ENCODE measurements at regions not wholly inside any gene's neighbourhood (a gene's known extent, or its start where the extent isn't known, plus 50 kb on each side); places are given as distances from the start of the nearest gene placed in this dataset.

- Mint-ChIP-seq H3K4me3 (no peak overlapping the region), H3K27ac (no peak overlapping the region), H3K27me3 (no peaks in the 10 kb centered on the region), H3K36me3 (ENCODE audit: low read depth) (no peaks in the 10 kb centered on the region), H3K4me1 (ENCODE audit: low read depth) (no peaks in the 10 kb centered on the region), H3K9me3 (peaks cover 3% of the 10 kb centered on the region)
Measured at GRCh38 chr12:19938491-19938890, 429.8 kb upstream of the PDE3A start.

- Mint-ChIP-seq H3K4me1 (ENCODE audit: low read depth) (no peaks in the 10 kb centered on the region), H3K27me3 (no peaks in the 10 kb centered on the region), H3K9me3 (no peaks in the 10 kb centered on the region), H3K4me3 (no peak overlapping the region), H3K27ac (no peak overlapping the region), H3K36me3 (ENCODE audit: low read depth) (no peaks in the 10 kb centered on the region)
Measured at GRCh38 chr12:19940267-19940666, 428.1 kb upstream of the PDE3A start.

- no peaks in the 10 kb centered on the region for H3K27me3 Mint-ChIP-seq
- H3K4me3 Mint-ChIP-seq: no peak overlapping the region
- H3K36me3 Mint-ChIP-seq (ENCODE audit: low read depth): no peaks in the 10 kb centered on the region
- H3K27ac Mint-ChIP-seq: no peak overlapping the region
- H3K4me1 Mint-ChIP-seq (ENCODE audit: low read depth): no peaks in the 10 kb centered on the region
- H3K9me3 Mint-ChIP-seq: no peaks in the 10 kb centered on the region
Measured at GRCh38 chr12:19941096-19941495, 427.2 kb upstream of the PDE3A start.

- no peaks in the 10 kb centered on the region for H3K4me1 Mint-ChIP-seq (ENCODE audit: low read depth)
- H3K4me3 Mint-ChIP-seq: no peak overlapping the region
- no peaks in the 10 kb centered on the region for H3K27me3 Mint-ChIP-seq
- H3K36me3 Mint-ChIP-seq (ENCODE audit: low read depth): no peaks in the 10 kb centered on the region
- H3K27ac Mint-ChIP-seq: no peak overlapping the region
- H3K9me3 Mint-ChIP-seq: peaks cover 6% of the 10 kb centered on the region
Measured at GRCh38 chr12:19945559-19946435, 422.5 kb upstream of the PDE3A start.

- no peaks in the 10 kb centered on the region for H3K36me3 Mint-ChIP-seq (ENCODE audit: low read depth)
- no peak overlapping the region for H3K4me3 Mint-ChIP-seq
- no peaks in the 10 kb centered on the region for H3K27me3 Mint-ChIP-seq
- no peak overlapping the region for H3K27ac Mint-ChIP-seq
- no peaks in the 10 kb centered on the region for H3K4me1 Mint-ChIP-seq (ENCODE audit: low read depth)
- peaks cover 6% of the 10 kb centered on the region for H3K9me3 Mint-ChIP-seq
Measured at GRCh38 chr12:19946550-19946949, 421.8 kb upstream of the PDE3A start.

- no peaks in the 10 kb centered on the region for H3K27me3 Mint-ChIP-seq
- peaks cover 6% of the 10 kb centered on the region for H3K9me3 Mint-ChIP-seq
- H3K36me3 Mint-ChIP-seq (ENCODE audit: low read depth): no peaks in the 10 kb centered on the region
- no peaks in the 10 kb centered on the region for H3K4me1 Mint-ChIP-seq (ENCODE audit: low read depth)
- H3K4me3 Mint-ChIP-seq: no peak overlapping the region
- H3K27ac Mint-ChIP-seq: no peak overlapping the region
Measured at GRCh38 chr12:19947344-19947743, 421.0 kb upstream of the PDE3A start.

- H3K9me3 Mint-ChIP-seq: peaks cover 6% of the 10 kb centered on the region
- H3K27ac Mint-ChIP-seq: no peak overlapping the region
- H3K4me1 Mint-ChIP-seq (ENCODE audit: low read depth): no peaks in the 10 kb centered on the region
- no peak overlapping the region for H3K4me3 Mint-ChIP-seq
- H3K36me3 Mint-ChIP-seq (ENCODE audit: low read depth): no peaks in the 10 kb centered on the region
- H3K27me3 Mint-ChIP-seq: no peaks in the 10 kb centered on the region
Measured at GRCh38 chr12:19951664-19952063, 416.7 kb upstream of the PDE3A start.

GRCh38 chr12:19953734-19954133, 414.6 kb upstream of the PDE3A start:
- no peaks in the 10 kb centered on the region for H3K27me3 Mint-ChIP-seq
- H3K36me3 Mint-ChIP-seq (ENCODE audit: low read depth): no peaks in the 10 kb centered on the region
- no peak overlapping the region for H3K27ac Mint-ChIP-seq
- no peak overlapping the region for H3K4me3 Mint-ChIP-seq
- H3K4me1 Mint-ChIP-seq (ENCODE audit: low read depth): no peaks in the 10 kb centered on the region
- peaks cover 6% of the 10 kb centered on the region for H3K9me3 Mint-ChIP-seq

- Mint-ChIP-seq H3K27ac (no peak overlapping the region), H3K9me3 (peaks cover 5% of the 10 kb centered on the region), H3K36me3 (ENCODE audit: low read depth) (no peaks in the 10 kb centered on the region), H3K4me3 (no peak overlapping the region), H3K27me3 (no peaks in the 10 kb centered on the region), H3K4me1 (ENCODE audit: low read depth) (no peaks in the 10 kb centered on the region)
Measured at GRCh38 chr12:19954163-19954562, 414.2 kb upstream of the PDE3A start.

- H3K9me3 Mint-ChIP-seq: peaks cover 4% of the 10 kb centered on the region
- H3K4me1 Mint-ChIP-seq (ENCODE audit: low read depth): no peaks in the 10 kb centered on the region
- peaks cover 4% of the 10 kb centered on the region for H3K27me3 Mint-ChIP-seq
- no peak overlapping the region for H3K4me3 Mint-ChIP-seq
- H3K27ac Mint-ChIP-seq: no peak overlapping the region
- H3K36me3 Mint-ChIP-seq (ENCODE audit: low read depth): no peaks in the 10 kb centered on the region
Measured at GRCh38 chr12:19957308-19958125, 410.8 kb upstream of the PDE3A start.

GRCh38 chr12:19958389-19958788, 409.9 kb upstream of the PDE3A start:
- Mint-ChIP-seq H3K27me3 (peaks cover 4% of the 10 kb centered on the region), H3K4me3 (no peak overlapping the region), H3K4me1 (ENCODE audit: low read depth) (no peaks in the 10 kb centered on the region), H3K36me3 (ENCODE audit: low read depth) (no peaks in the 10 kb centered on the region), H3K27ac (no peak overlapping the region), H3K9me3 (peaks cover 4% of the 10 kb centered on the region)

- Mint-ChIP-seq H3K36me3 (ENCODE audit: low read depth) (no peaks in the 10 kb centered on the region), H3K27me3 (peaks cover 4% of the 10 kb centered on the region), H3K4me3 (no peak overlapping the region), H3K27ac (no peak overlapping the region), H3K4me1 (ENCODE audit: low read depth) (no peaks in the 10 kb centered on the region), H3K9me3 (peaks cover 4% of the 10 kb centered on the region)
Measured at GRCh38 chr12:19959353-19959752, 409.0 kb upstream of the PDE3A start.

GRCh38 chr12:19960527-19960926, 407.8 kb upstream of the PDE3A start:
- H3K36me3 Mint-ChIP-seq (ENCODE audit: low read depth): no peaks in the 10 kb centered on the region
- no peak overlapping the region for H3K4me3 Mint-ChIP-seq
- H3K4me1 Mint-ChIP-seq (ENCODE audit: low read depth): no peaks in the 10 kb centered on the region
- peaks cover 4% of the 10 kb centered on the region for H3K27me3 Mint-ChIP-seq
- no peak overlapping the region for H3K27ac Mint-ChIP-seq
- H3K9me3 Mint-ChIP-seq: peaks cover 4% of the 10 kb centered on the region

- Mint-ChIP-seq H3K4me1 (ENCODE audit: low read depth) (no peaks in the 10 kb centered on the region), H3K4me3 (no peak overlapping the region), H3K9me3 (peaks cover 4% of the 10 kb centered on the region), H3K27me3 (peaks cover 4% of the 10 kb centered on the region), H3K36me3 (ENCODE audit: low read depth) (no peaks in the 10 kb centered on the region), H3K27ac (no peak overlapping the region)
Measured at GRCh38 chr12:19962192-19962591, 406.1 kb upstream of the PDE3A start.

GRCh38 chr12:19963972-19964371, 404.4 kb upstream of the PDE3A start:
- Mint-ChIP-seq H3K4me3 (no peak overlapping the region), H3K27me3 (peaks cover 4% of the 10 kb centered on the region), H3K36me3 (ENCODE audit: low read depth) (no peaks in the 10 kb centered on the region), H3K9me3 (peaks cover 4% of the 10 kb centered on the region), H3K4me1 (ENCODE audit: low read depth) (no peaks in the 10 kb centered on the region), H3K27ac (no peak overlapping the region)

Measured in stimulated activated naive CD8-positive, alpha-beta T cell treated with anti-CD3 and anti-CD28 coated beads, Interleukin-15, Interleukin-2, amounts not matched to agents 100 ng/mL and 50 ng/mL, for 24 hours (primary cell).